CD4-positive, alpha-beta T cell treated with Interferon gamma for 1 hour (primary cell): ENCODE measurements at regions not wholly inside any gene's neighbourhood (a gene's known extent, or its start where the extent isn't known, plus 50 kb on each side); places are given as distances from the start of the nearest gene placed in this dataset.
"Not testable (repeated sequence)": the region's sequence is repeated elsewhere in the genome, so short reads cannot be mapped to it uniquely, and the experiment has no call there.

Experiments
- DNase-seq: peaks from one replicate; pipeline ENCODE4 v3.0.0-alpha.2; 2020

- DNase-seq = not testable (repeated sequence)
Observed at GRCh38 chr10:42533866-42534265, 104.5 kb downstream of the ZNF33B start.

DNA sequence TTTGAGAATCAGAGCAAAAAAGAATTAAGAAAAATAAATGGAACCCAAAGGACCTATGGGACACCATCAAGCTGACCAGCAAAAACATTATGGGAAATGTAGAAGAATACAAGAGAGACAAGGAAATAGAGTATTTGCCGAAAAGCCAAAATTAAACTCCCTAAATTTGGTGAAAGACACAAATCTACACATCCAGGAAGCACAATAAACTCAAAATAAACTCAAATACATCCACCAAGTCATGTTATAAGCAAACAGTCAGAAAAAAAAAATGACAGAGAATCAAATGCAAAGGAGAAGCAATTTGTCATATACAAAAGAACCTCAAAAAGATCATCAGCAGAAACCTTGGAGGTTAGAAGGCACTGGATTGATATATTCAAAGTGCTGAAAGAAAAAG is 105.4 kb downstream of the ZNF33B start:
- DNase-seq = no peak

- no peak for DNase-seq
Observed at GRCh38 chr10:42523098-42523497, 115.3 kb downstream of the ZNF33B start.

- DNase-seq = no peak
Observed at GRCh38 chr10:42519761-42520460, 118.5 kb downstream of the ZNF33B start.

GRCh38 chr10:42519079-42519478 is 119.3 kb downstream of the ZNF33B start:
- DNase-seq = no peak

DNA sequence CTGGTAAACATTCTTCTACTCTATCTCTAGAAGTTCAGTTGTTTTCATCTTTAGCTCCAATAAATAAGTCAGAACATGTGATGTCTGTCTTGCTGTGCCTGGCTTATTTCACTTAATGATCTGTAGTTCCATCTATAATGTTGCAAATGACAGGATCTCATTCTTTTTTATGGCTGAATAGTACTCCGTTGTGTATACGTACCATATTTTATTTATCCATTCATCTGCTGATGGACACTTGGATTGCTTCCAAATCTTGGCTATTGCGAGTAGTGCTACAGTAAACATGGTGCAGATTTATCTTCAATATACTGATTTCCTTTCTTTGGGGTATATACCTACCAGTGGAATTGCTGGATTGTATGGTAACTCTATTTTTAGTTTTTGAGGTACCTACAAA is 124.4 kb downstream of the ZNF33B start:
- DNase-seq = no peak

DNA sequence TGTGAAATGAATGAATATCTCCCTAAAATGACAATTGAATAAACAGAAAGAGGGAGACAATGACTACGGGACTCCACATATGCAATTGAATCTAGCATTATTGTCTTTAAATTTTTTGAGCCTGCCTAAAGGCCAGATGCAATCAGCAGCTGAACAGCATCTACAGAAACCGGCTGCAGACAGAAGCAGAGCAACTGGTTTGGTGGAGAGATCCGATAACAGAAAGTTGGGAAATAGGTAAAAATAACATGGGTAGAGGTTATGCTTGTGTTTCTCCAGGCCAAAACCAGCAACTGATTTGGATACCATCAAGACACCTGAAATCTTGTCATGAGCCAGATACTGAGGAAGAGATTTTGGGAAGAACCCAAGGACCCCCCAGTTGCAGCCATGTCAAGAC is 146.6 kb downstream of the ZNF33B start:
- no peak for DNase-seq

GRCh38 chr10:42491001-42491592 is 147.3 kb downstream of the ZNF33B start:
- no peak for DNase-seq

- no peak for DNase-seq
Observed at GRCh38 chr10:42490368-42490767, 148.0 kb downstream of the ZNF33B start.

GRCh38 chr10:42488416-42488815 is 150.0 kb downstream of the ZNF33B start:
- no peak for DNase-seq

DNA sequence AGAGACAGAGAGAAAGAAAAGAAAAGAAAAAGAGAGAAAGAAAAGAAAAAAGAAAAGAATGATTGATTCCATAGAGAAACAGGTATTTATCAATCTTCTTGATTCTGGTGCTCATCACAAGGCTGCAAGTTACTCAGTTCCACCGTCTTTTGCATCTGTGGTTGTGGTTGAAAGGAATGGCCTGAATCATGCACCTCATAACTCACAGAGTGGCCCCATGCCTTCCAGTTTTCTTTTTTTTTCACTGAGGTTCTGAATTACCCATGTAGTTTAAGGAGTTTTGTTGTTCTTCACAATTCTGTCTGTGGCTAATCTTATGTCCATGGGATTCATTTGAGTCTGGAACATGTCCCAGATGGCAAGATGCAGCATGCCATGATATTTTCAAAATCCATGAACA is 156.0 kb downstream of the ZNF33B start:
- no peak for DNase-seq

DNA sequence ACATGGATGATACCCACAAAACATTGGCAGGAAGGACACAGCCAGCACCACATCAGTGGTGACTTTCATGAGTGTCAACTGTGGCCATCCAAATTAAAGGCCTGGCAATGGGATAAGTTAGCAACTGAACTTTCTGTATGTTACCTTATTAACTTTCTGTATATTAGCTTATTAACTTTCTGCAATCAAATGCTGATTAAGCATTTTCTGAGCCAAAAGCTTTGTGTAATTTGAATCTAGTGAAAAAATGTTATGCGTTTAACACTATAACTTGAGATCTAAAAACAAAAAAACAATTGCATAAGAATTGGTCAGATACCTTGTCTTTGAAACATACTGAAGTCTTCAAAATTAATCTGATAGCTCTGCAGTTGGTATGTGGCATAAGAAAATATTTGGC is 159.3 kb downstream of the ZNF33B start:
- DNase-seq = no peak

GRCh38 chr10:42477170-42477569 is 161.2 kb downstream of the ZNF33B start:
- no peak for DNase-seq

DNA sequence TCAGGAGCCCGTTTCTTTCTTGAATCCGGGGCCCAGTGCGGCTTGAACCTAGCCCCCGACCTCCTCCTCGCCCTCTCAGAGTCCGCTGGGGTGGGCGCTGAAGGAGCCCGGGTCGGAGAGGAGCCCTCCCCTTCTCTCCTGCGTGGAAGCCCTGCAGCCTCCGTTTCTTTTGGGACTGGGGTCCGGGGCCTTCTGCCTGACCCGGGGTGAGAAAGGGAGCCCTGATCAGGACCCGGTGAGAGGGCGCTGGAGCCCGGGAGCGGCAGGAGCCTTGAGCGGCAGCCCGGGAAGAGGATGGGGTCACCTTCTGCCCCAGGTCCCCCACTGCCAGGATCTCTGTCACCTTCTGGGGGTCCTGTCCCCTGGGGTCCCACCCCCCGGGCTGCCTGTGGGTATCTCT is 162.3 kb downstream of the ZNF33B start:
- no peak for DNase-seq

- DNase-seq = no peak
Observed at GRCh38 chr10:42475168-42476098, 162.9 kb downstream of the ZNF33B start.

DNA sequence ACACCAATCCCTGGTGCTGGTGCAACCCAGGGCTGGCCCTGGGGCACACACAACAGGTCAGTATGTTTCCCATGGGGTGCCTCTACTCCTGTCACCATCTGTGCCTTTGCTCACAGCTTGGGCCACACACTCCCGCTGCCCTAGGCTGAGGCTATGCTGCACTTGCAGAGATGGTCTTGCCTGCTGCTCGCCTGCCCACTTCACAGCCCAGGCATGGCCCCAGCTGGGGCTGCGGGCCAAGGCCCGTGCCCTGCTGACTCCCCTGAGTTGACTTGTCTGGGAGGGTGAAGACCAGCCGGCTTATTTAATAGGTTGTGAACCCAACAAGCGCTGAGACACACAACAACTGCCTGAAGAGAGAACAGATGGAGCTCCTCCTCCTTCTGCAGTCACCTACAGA is 184.1 kb downstream of the ZNF33B start:
- no peak for DNase-seq

DNA sequence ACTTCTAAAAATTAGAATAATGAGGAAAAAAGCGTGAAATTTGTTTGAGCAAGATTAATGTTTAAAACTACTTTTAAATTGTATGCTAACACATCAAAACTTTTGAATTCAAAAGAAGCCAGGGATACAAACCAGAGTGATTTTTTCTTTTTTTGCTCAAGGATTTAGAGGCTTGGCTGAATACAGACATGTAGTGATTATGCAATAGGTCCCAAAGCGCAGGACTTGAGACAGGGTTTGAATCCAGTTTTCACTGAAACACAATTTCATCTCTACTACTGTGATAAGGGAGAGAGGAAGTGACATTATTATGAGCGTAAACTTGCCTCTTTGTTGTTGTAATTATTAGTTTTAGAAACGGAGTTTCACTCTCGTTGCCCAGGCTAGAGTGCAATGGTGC is 207.3 kb downstream of the ZNF33B start:
- DNase-seq = no peak

- no peak for DNase-seq
Observed at GRCh38 chr10:42428534-42428933, 209.8 kb downstream of the ZNF33B start.

- no peak for DNase-seq
Observed at GRCh38 chr10:42422911-42423310, 215.5 kb downstream of the ZNF33B start.

DNA sequence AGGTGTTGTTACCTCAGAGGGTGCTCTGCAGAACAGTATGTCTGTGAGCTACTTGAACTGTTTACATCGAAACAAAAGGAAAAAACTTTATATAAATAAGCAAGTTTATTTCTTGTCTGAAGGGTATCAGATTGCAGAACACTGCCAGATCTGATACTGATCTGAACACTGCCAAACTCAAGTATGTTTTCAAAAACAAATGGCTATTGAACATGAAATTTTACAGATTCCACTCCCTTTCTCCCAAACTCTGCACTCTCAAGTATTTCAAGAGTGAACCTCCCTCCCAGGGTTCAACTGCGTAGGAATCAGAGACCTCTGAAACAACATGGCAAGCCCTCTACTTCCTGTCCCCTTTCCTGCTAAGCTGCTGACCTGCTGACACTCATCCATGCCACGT is 216.6 kb downstream of the ZNF33B start:
- no peak for DNase-seq

GRCh38 chr10:42419789-42420188 is 218.6 kb downstream of the ZNF33B start:
- DNase-seq = no peak

DNA sequence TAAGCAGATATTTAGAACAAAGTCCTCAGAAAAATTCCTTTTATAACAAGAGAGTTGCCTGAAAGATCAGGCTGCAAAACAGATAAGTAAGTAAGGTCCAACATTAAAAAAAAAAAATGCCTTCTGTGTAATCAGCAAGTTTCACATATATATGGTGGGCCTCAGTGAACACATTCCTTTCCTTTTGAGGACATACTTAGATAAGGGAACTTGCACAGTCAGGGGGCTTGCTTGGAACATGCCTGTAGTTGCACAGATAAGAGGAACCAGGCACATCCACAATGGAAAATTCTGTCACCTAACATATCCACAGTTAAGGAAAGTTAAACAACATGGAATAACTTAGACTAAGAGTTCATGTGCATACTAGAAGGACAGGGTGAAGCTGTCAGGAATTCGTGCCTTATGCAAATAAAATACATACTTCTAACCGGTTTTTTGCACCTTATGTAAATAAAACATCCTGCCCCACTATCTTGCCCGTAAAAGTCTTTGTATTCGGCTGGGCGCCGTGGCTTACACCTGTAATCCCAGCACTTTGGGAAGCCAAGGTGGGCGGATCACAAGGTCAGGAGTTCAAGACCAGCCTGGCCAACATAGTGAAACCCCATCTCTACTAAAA is 257.3 kb downstream of the ZNF33B start:
- DNase-seq = no peak

DNA sequence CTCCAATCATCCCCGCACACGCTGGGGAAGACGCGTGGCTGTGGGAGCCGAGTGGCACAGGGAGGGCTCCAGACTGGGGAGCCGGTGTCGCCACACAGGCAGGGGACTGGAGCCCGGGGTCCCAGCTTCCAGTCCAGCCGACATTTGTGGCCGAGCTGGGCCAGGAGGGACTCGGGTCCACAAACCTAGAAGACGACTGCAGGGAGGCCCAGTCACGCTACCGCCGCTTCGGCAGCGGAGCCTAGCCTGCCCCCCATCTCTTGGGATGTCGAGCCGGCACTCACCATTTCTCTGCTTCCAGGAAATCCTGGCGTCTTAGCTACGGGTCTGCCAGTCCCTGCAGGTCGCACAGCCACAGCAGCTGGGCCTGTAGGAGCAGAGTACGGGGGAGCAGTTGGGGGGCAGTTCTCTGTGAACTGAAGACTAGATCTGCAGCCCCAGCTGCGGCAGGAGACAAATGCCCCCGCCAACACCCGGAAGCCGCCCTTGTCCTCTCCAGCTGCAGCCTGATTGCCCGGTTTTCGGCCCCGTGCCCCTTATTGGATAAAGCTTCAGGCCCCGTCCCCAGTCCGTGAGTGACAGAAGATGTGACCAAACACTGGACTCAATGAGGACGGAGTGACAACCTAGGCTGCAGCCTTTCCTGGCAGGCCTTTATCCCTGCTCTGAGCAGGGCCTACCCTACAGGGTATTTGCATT is 270.7 kb downstream of the ZNF33B start:
- peak; percentile 36 for DNase-seq
